Neural cell (in vitro differentiated cells): ENCODE measurements at regions not wholly inside any gene's neighbourhood (a gene's known extent, or its start where the extent isn't known, plus 50 kb on each side); places are given as distances from the start of the nearest gene placed in this dataset.

Experiments used
- H2AFZ ChIP-seq: fragments of 200-600, 300-800 bp; sonication (generic), shearing (Covaris generic); 2 replicates; pipeline ENCODE4 v1.6.0; 2014; ENCODE audit warnings: low read depth, mild to moderate bottlenecking, antibody characterized with exemption, low read length, moderate library complexity
- H3F3A ChIP-seq: fragments of 200-600 bp; shearing (Covaris generic); 2 replicates; pipeline ENCODE4 v1.6.1; 2016; ENCODE audit warnings: mild to moderate bottlenecking, moderate library complexity, mixed read lengths, antibody characterized with exemption, low read length; ENCODE audit not compliant: insufficient read depth, poor library complexity, severe bottlenecking
- H3K27ac ChIP-seq: fragments of 200-600, 300-800 bp; sonication (generic), shearing (Covaris generic); 2 replicates; pipeline ENCODE4 v1.5.1; 2014; ENCODE audit warnings: mild to moderate bottlenecking, low read length, moderate library complexity
- H3K27me3 ChIP-seq: fragments of 300-800, 200-600 bp; sonication (generic), shearing (Covaris generic); 2 replicates; pipeline ENCODE4 v1.6.0; 2014; ENCODE audit warnings: mild to moderate bottlenecking, low read depth, low read length, moderate library complexity; ENCODE audit not compliant: insufficient read depth
- H3K36me3 ChIP-seq: fragments of 300-800, 200-600 bp; sonication (generic), shearing (Covaris generic); 2 replicates; pipeline ENCODE4 v1.5.1; 2014; ENCODE audit warnings: mild to moderate bottlenecking, antibody characterized with exemption, low read length, moderate library complexity; ENCODE audit not compliant: insufficient read depth
- H3K4me2 ChIP-seq: fragments of 300-800, 200-600 bp; sonication (generic), shearing (Covaris generic); 2 replicates; pipeline ENCODE4 v1.6.0; 2014; ENCODE audit warnings: mild to moderate bottlenecking, low read length
- H3K4me3 ChIP-seq: fragments of 300-800, 200-600 bp; sonication (generic), shearing (Covaris generic); 2 replicates; pipeline ENCODE4 v1.5.1; 2014; ENCODE audit warnings: mild to moderate bottlenecking, low read length, moderate library complexity
- H3K79me2 ChIP-seq: fragments of 200-600 bp; shearing (Covaris generic); replicated peaks from 2 replicates; pipeline ENCODE4 v1.6.0; 2014; ENCODE audit warnings: mild to moderate bottlenecking, low read length, moderate library complexity; ENCODE audit not compliant: insufficient read depth
- H3K9ac ChIP-seq: fragments of 300-800, 200-600 bp; sonication (generic), shearing (Covaris generic); 2 replicates; pipeline ENCODE4 v1.6.1; 2016; ENCODE audit warnings: mild to moderate bottlenecking, low read length, mixed read lengths
- H3K9me2 ChIP-seq: fragments of 200-600 bp; shearing (Covaris generic); 2 replicates; pipeline ENCODE4 v1.6.1; 2016; ENCODE audit warnings: mild to moderate bottlenecking, low read length, mixed read lengths; ENCODE audit not compliant: insufficient read depth
- H3K9me3 ChIP-seq: fragments of 200-600, 300-800 bp; sonication (generic), shearing (Covaris generic); 2 replicates; pipeline ENCODE4 v1.6.1; 2016; ENCODE audit warnings: mild to moderate bottlenecking, mixed run types, low read length, moderate library complexity, mixed read lengths
- H4K20me1 ChIP-seq: fragments of 200-600 bp; shearing (Covaris generic); 2 replicates; pipeline ENCODE4 v1.6.1; 2016; ENCODE audit warnings: mild to moderate bottlenecking, mixed run types; ENCODE audit not compliant: insufficient read depth
- EP300 ChIP-seq: fragments of 450-650 bp; conservative IDR thresholded peaks from 2 replicates; pipeline ENCODE4 v1.6.1; 2014; ENCODE audit warnings: antibody characterized with exemption, mild to moderate bottlenecking, moderate library complexity; ENCODE audit not compliant: poor library complexity, severe bottlenecking
- EZH2 ChIP-seq: fragments of 200-600, 300-800 bp; shearing (Covaris generic), sonication (generic); IDR thresholded peaks from 2 replicates; pipeline ENCODE4 v1.6.1; 2014; ENCODE audit warnings: antibody characterized with exemption, low read length, borderline replicate concordance, mild to moderate bottlenecking; ENCODE audit not compliant: insufficient read depth, poor library complexity, severe bottlenecking
- MXI1 ChIP-seq: fragments of 450-650 bp; conservative IDR thresholded peaks from 2 replicates; pipeline ENCODE4 v1.6.1; 2014; ENCODE audit warnings: antibody characterized with exemption, mild to moderate bottlenecking; ENCODE audit not compliant: poor library complexity, severe bottlenecking
- POLR2AphosphoS5 ChIP-seq: IDR thresholded peaks from 2 replicates; pipeline ENCODE4 v1.6.1; 2012
- RAD21 ChIP-seq: fragments of 450-650 bp; conservative IDR thresholded peaks from 2 replicates; pipeline ENCODE4 v1.6.1; 2014; ENCODE audit warnings: antibody characterized with exemption, mild to moderate bottlenecking, moderate library complexity
- SMC3 ChIP-seq: fragments of 450-650 bp; conservative IDR thresholded peaks from 2 replicates; pipeline ENCODE4 v1.6.1; 2014; ENCODE audit warnings: antibody characterized with exemption, mild to moderate bottlenecking, moderate library complexity; ENCODE audit not compliant: poor library complexity
- TAF1 ChIP-seq: IDR thresholded peaks from 2 replicates; pipeline ENCODE4 v1.6.1; 2012; ENCODE audit warnings: low read depth
- TF ChIP-seq, protein P1 (sequence below): fragments of 450-650 bp; IDR thresholded peaks from 2 replicates; pipeline ENCODE4 v1.5.1; 2014; ENCODE audit warnings: antibody characterized with exemption, mild to moderate bottlenecking, moderate library complexity; ENCODE audit not compliant: poor library complexity, severe bottlenecking
- TF ChIP-seq, protein P2 (sequence below): IDR thresholded peaks from 2 replicates; pipeline ENCODE4 v1.6.1; 2012; ENCODE audit warnings: borderline replicate concordance

DNA sequence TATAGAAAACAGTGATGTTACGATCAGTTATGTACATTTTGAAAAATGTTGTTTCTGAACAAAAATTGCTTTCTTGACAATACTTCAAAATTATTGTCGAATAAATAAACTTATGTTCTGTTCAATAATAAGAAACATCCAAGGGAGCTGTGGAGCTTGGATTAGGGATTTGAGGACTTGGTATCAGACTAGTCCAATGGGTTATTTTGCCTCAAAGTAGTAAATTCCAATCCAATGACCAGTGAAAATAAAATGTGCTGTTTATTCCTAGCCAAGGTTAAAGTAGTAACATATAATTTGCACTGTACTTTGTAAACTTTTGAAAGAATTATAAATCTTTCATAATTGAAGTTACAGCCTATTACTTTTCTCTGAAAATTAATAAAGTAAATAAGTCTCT lies 79.1 kb upstream of the IVNS1ABP start:
- H3K27ac ChIP-seq, result no peak overlapping the region
- no peak overlapping the region for H3K9ac ChIP-seq
- no peaks in the 10 kb centered on the region for H3K9me2 ChIP-seq
- no peaks in the 10 kb centered on the region for H3K36me3 ChIP-seq
- no peak overlapping the region for H3K4me3 ChIP-seq
- no peaks in the 10 kb centered on the region for H4K20me1 ChIP-seq
- H2AFZ ChIP-seq, result no peak overlapping the region
- no peaks in the 10 kb centered on the region for H3K79me2 ChIP-seq
- no peak overlapping the region for H3K4me2 ChIP-seq
- H3K9me3 ChIP-seq, result no peaks in the 10 kb centered on the region
- no peak for TF ChIP-seq SMC3
- no peak for TF ChIP-seq EP300
- TF ChIP-seq RAD21, result no peak
- no peak for TF ChIP-seq TAF1
- no peak for TF ChIP-seq POLR2AphosphoS5
- no peak for TF ChIP-seq EZH2
- TF ChIP-seq, protein P1, sequence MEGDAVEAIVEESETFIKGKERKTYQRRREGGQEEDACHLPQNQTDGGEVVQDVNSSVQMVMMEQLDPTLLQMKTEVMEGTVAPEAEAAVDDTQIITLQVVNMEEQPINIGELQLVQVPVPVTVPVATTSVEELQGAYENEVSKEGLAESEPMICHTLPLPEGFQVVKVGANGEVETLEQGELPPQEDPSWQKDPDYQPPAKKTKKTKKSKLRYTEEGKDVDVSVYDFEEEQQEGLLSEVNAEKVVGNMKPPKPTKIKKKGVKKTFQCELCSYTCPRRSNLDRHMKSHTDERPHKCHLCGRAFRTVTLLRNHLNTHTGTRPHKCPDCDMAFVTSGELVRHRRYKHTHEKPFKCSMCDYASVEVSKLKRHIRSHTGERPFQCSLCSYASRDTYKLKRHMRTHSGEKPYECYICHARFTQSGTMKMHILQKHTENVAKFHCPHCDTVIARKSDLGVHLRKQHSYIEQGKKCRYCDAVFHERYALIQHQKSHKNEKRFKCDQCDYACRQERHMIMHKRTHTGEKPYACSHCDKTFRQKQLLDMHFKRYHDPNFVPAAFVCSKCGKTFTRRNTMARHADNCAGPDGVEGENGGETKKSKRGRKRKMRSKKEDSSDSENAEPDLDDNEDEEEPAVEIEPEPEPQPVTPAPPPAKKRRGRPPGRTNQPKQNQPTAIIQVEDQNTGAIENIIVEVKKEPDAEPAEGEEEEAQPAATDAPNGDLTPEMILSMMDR, result no peak
- TF ChIP-seq, protein P2, sequence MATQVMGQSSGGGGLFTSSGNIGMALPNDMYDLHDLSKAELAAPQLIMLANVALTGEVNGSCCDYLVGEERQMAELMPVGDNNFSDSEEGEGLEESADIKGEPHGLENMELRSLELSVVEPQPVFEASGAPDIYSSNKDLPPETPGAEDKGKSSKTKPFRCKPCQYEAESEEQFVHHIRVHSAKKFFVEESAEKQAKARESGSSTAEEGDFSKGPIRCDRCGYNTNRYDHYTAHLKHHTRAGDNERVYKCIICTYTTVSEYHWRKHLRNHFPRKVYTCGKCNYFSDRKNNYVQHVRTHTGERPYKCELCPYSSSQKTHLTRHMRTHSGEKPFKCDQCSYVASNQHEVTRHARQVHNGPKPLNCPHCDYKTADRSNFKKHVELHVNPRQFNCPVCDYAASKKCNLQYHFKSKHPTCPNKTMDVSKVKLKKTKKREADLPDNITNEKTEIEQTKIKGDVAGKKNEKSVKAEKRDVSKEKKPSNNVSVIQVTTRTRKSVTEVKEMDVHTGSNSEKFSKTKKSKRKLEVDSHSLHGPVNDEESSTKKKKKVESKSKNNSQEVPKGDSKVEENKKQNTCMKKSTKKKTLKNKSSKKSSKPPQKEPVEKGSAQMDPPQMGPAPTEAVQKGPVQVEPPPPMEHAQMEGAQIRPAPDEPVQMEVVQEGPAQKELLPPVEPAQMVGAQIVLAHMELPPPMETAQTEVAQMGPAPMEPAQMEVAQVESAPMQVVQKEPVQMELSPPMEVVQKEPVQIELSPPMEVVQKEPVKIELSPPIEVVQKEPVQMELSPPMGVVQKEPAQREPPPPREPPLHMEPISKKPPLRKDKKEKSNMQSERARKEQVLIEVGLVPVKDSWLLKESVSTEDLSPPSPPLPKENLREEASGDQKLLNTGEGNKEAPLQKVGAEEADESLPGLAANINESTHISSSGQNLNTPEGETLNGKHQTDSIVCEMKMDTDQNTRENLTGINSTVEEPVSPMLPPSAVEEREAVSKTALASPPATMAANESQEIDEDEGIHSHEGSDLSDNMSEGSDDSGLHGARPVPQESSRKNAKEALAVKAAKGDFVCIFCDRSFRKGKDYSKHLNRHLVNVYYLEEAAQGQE, result no peak
- no peak for TF ChIP-seq MXI1
- no peaks in the 10 kb centered on the region for H3F3A ChIP-seq
- no peaks in the 10 kb centered on the region for H3K27me3 ChIP-seq

DNA sequence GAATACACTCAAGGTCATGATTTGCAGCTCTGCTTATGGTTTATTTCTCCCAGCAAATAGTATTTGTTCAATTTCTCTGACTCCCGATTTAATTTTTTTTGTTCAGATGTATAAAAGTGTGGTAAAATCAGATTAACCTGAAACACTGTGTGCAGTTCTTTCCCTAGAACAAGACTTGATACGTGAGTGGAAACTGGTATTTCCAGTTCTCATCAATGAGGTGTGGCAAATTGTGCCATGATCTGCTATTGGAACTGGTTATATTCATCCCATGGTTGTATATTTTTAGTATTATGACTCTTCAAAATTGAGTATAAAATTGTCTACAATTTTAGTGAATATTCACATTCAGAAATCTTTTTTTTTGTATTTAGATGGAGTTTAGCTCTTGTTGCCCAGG lies 76.8 kb upstream of the IVNS1ABP start:
- TF ChIP-seq EZH2, result no peak
- no peak for TF ChIP-seq SMC3
- no peak for TF ChIP-seq EP300
- TF ChIP-seq, protein P2, result no peak
- no peak for TF ChIP-seq RAD21
- TF ChIP-seq, protein P1, result no peak
- no peak for TF ChIP-seq POLR2AphosphoS5
- no peak for TF ChIP-seq TAF1
- no peaks in the 10 kb centered on the region for H4K20me1 ChIP-seq
- H3F3A ChIP-seq, result no peaks in the 10 kb centered on the region
- H3K4me2 ChIP-seq, result no peak overlapping the region
- H3K27ac ChIP-seq, result no peak overlapping the region
- H3K4me3 ChIP-seq, result no peak overlapping the region
- no peak overlapping the region for H3K9ac ChIP-seq
- no peaks in the 10 kb centered on the region for H3K36me3 ChIP-seq
- no peak overlapping the region for H2AFZ ChIP-seq
- no peaks in the 10 kb centered on the region for H3K9me3 ChIP-seq
- H3K9me2 ChIP-seq, result no peaks in the 10 kb centered on the region
- no peaks in the 10 kb centered on the region for H3K79me2 ChIP-seq
- H3K27me3 ChIP-seq, result no peaks in the 10 kb centered on the region
